ENCODE measurements at regions not wholly inside any gene's neighbourhood (a gene's known extent, or its start where the extent isn't known, plus 50 kb on each side); places are given as distances from the start of the nearest gene placed in this dataset.
"Not testable (repeated sequence)": the region's sequence is repeated elsewhere in the genome, so short reads cannot be mapped to it uniquely, and the experiment has no call there.

- ATAC-seq (ENCODE audit: low read depth) = no peak
- H3K4me1 ChIP-seq (ENCODE audit: insufficient read depth, poor library complexity, severe bottlenecking) = no peaks in the 10 kb centered on the region
Measured at GRCh38 chr6:105859457-105859856, 226.7 kb upstream of the PRDM1 start.

GRCh38 chr6:105858639-105859038, 227.5 kb upstream of the PRDM1 start:
- not testable (repeated sequence) for H3K36me3 ChIP-seq (ENCODE audit: low read depth); DNase-seq (ENCODE audit: low spot score); H3K27ac ChIP-seq (ENCODE audit: poor library complexity, severe bottlenecking); H3K9me3 ChIP-seq (ENCODE audit: severe bottlenecking); H3K4me3 ChIP-seq (ENCODE audit: severe bottlenecking); ATAC-seq (ENCODE audit: low read depth); H3K27me3 ChIP-seq (ENCODE audit: insufficient read depth, poor library complexity, severe bottlenecking); H3K4me1 ChIP-seq (ENCODE audit: insufficient read depth, poor library complexity, severe bottlenecking)

More at GRCh38 chr6:105859457-105859856, 226.7 kb upstream of the PRDM1 start:
- no peaks in the 10 kb centered on the region for H3K9me3 ChIP-seq (ENCODE audit: severe bottlenecking)
- no peaks in the 10 kb centered on the region for H3K27me3 ChIP-seq (ENCODE audit: insufficient read depth, poor library complexity, severe bottlenecking)
- H3K4me3 ChIP-seq (ENCODE audit: severe bottlenecking) = no peak overlapping the region
- no peak for TF ChIP-seq CTCF (IDR thresholded peaks at IDR 0.05; ENCODE audit: poor library complexity, severe bottlenecking)
- no peaks in the 10 kb centered on the region for H3K36me3 ChIP-seq (ENCODE audit: low read depth)
- DNase-seq (ENCODE audit: low spot score) = no peak
- no peak overlapping the region for H3K27ac ChIP-seq (ENCODE audit: poor library complexity, severe bottlenecking)

GRCh38 chr6:105855433-105855832, 230.7 kb upstream of the PRDM1 start:
- Histone ChIP-seq H3K9me3 (ENCODE audit: severe bottlenecking) (no peaks in the 10 kb centered on the region), H3K4me1 (ENCODE audit: insufficient read depth, poor library complexity, severe bottlenecking) (no peaks in the 10 kb centered on the region), H3K27ac (ENCODE audit: poor library complexity, severe bottlenecking) (no peak overlapping the region), H3K4me3 (ENCODE audit: severe bottlenecking) (no peak overlapping the region), H3K36me3 (ENCODE audit: low read depth) (no peaks in the 10 kb centered on the region), H3K27me3 (ENCODE audit: insufficient read depth, poor library complexity, severe bottlenecking) (no peaks in the 10 kb centered on the region)
- no peak for DNase-seq (ENCODE audit: low spot score)
- no peak for TF ChIP-seq CTCF (IDR thresholded peaks at IDR 0.05; ENCODE audit: poor library complexity, severe bottlenecking)
- ATAC-seq (ENCODE audit: low read depth) = no peak

- H3K4me1 ChIP-seq (ENCODE audit: insufficient read depth, poor library complexity, severe bottlenecking); H3K9me3 ChIP-seq (ENCODE audit: severe bottlenecking); H3K27me3 ChIP-seq (ENCODE audit: insufficient read depth, poor library complexity, severe bottlenecking); H3K36me3 ChIP-seq (ENCODE audit: low read depth); H3K27ac ChIP-seq (ENCODE audit: poor library complexity, severe bottlenecking); DNase-seq (ENCODE audit: low spot score); H3K4me3 ChIP-seq (ENCODE audit: severe bottlenecking); ATAC-seq (ENCODE audit: low read depth): not testable (repeated sequence)
Measured at GRCh38 chr6:105853979-105854378, 232.2 kb upstream of the PRDM1 start.

GRCh38 chr6:105851606-105852005, 234.5 kb upstream of the PRDM1 start:
- Histone ChIP-seq H3K27me3 (ENCODE audit: insufficient read depth, poor library complexity, severe bottlenecking) (no peaks in the 10 kb centered on the region), H3K4me3 (ENCODE audit: severe bottlenecking) (no peak overlapping the region), H3K9me3 (ENCODE audit: severe bottlenecking) (no peaks in the 10 kb centered on the region), H3K27ac (ENCODE audit: poor library complexity, severe bottlenecking) (no peak overlapping the region), H3K36me3 (ENCODE audit: low read depth) (no peaks in the 10 kb centered on the region), H3K4me1 (ENCODE audit: insufficient read depth, poor library complexity, severe bottlenecking) (no peaks in the 10 kb centered on the region)
- no peak for TF ChIP-seq CTCF (IDR thresholded peaks at IDR 0.05; ENCODE audit: poor library complexity, severe bottlenecking)
- no peak for DNase-seq (ENCODE audit: low spot score)
- ATAC-seq (ENCODE audit: low read depth) = no peak

GRCh38 chr6:105851113-105851580, 235.0 kb upstream of the PRDM1 start:
- DNase-seq (ENCODE audit: low spot score) (no peak), ATAC-seq (ENCODE audit: low read depth) (no peak)
- H3K27ac ChIP-seq (ENCODE audit: poor library complexity, severe bottlenecking) = no peak overlapping the region

More at GRCh38 chr6:105851113-105851580, 235.0 kb upstream of the PRDM1 start:
- TF ChIP-seq CTCF (IDR thresholded peaks at IDR 0.05; ENCODE audit: poor library complexity, severe bottlenecking) = no peak
- Histone ChIP-seq H3K36me3 (ENCODE audit: low read depth) (no peaks in the 10 kb centered on the region), H3K4me1 (ENCODE audit: insufficient read depth, poor library complexity, severe bottlenecking) (no peaks in the 10 kb centered on the region), H3K4me3 (ENCODE audit: severe bottlenecking) (no peak overlapping the region), H3K27me3 (ENCODE audit: insufficient read depth, poor library complexity, severe bottlenecking) (no peaks in the 10 kb centered on the region), H3K9me3 (ENCODE audit: severe bottlenecking) (no peaks in the 10 kb centered on the region)

Data from RWPE2 (cell line).